IMR-90 (cell line): ENCODE measurements at regions not wholly inside any gene's neighbourhood (a gene's known extent, or its start where the extent isn't known, plus 50 kb on each side); places are given as distances from the start of the nearest gene placed in this dataset.

ENCODE experiments used
- ATAC-seq: fragments of 200-7000 bp; cut with Tn5 transposase; 2 replicates; pipeline ENCODE4 v1.9.1; 2020; ENCODE audit warnings: low read depth, mild to moderate bottlenecking, moderate library complexity
- BruUV-seq: library from RNA; stranded (reverse); fragments of 400-500 nt; replicated peaks from 2 replicates; lab custom pipeline; 2021; lab: Mats Ljungman, UMichigan
- CTCF ChIA-PET: fragments of 300-600 bp; formaldehyde crosslinking; extraction: SDS; loops from one replicate; lab custom pipeline; 2021; ENCODE audit warnings: antibody characterized with exemption; lab: Yijun Ruan, JAX
- POLR2A ChIA-PET: fragments of 300-600 bp; sonication (Branson Sonifier 250); formaldehyde crosslinking; loops from one replicate; lab custom pipeline; 2022; ENCODE audit warnings: antibody characterized with exemption; ENCODE audit not compliant: unreplicated experiment; lab: Charles Lee
- DNase-seq: peaks from one replicate; pipeline ENCODE4 v3.0.0; 2013
- H2AFZ ChIP-seq: replicated peaks from 2 replicates; pipeline ENCODE3; 2013; ENCODE audit warnings: low read length, mild to moderate bottlenecking; ENCODE audit not compliant: poor library complexity
- H2AK5ac ChIP-seq: 2 replicates; pipeline ENCODE4 v1.6.1; 2013; ENCODE audit warnings: low read depth, low read length, inconsistent platforms
- H2AK9ac ChIP-seq: replicated peaks from 2 replicates; pipeline ENCODE3; 2013; ENCODE audit warnings: mild to moderate bottlenecking, low read depth, low read length, moderate library complexity; ENCODE audit not compliant: poor library complexity
- H2BK120ac ChIP-seq: 2 replicates; pipeline ENCODE4 v1.6.1; 2013; ENCODE audit warnings: low read depth, low read length, inconsistent platforms
- H2BK15ac ChIP-seq: 3 replicates; pipeline ENCODE4 v1.6.1; 2013; ENCODE audit warnings: low read depth, low read length, inconsistent platforms
- H2BK20ac ChIP-seq: 2 replicates; pipeline ENCODE4 v1.6.1; 2013; ENCODE audit warnings: low read depth, mild to moderate bottlenecking, inconsistent platforms, low read length, moderate library complexity
- H2BK5ac ChIP-seq: 2 replicates; pipeline ENCODE4 v1.6.1; 2013; ENCODE audit warnings: mild to moderate bottlenecking, low read depth, low read length, inconsistent platforms; ENCODE audit not compliant: poor library complexity, severe bottlenecking
- H3K14ac ChIP-seq: replicated peaks from 2 replicates; pipeline ENCODE4 v1.6.1; 2013; ENCODE audit warnings: low read depth, low read length, inconsistent platforms
- H3K18ac ChIP-seq: 2 replicates; pipeline ENCODE4 v1.6.1; 2013; ENCODE audit warnings: low read depth, low read length, control low read depth
- H3K23ac ChIP-seq: 2 replicates; pipeline ENCODE4 v1.6.1; 2013; ENCODE audit warnings: low read depth, low read length, inconsistent platforms
- H3K27ac ChIP-seq: 2 replicates; pipeline ENCODE4 v1.5.1; 2013; ENCODE audit warnings: mild to moderate bottlenecking, control low read depth, low read length; ENCODE audit not compliant: insufficient read depth
- H3K27me3 ChIP-seq: 2 replicates; pipeline ENCODE4 v1.6.1; 2013; ENCODE audit warnings: low read length; ENCODE audit not compliant: control insufficient read depth, insufficient read depth
- H3K36me3 ChIP-seq: 2 replicates; pipeline ENCODE4 v1.6.1; 2013; ENCODE audit warnings: low read length, mixed read lengths; ENCODE audit not compliant: control insufficient read depth, insufficient read depth
- H3K4ac ChIP-seq: 2 replicates; pipeline ENCODE4 v1.6.1; 2013; ENCODE audit warnings: low read depth, low read length, inconsistent platforms
- H3K4me1 ChIP-seq: 2 replicates; pipeline ENCODE4 v1.6.1; 2013; ENCODE audit warnings: low read length, mixed read lengths; ENCODE audit not compliant: control insufficient read depth, insufficient read depth
- H3K4me2 ChIP-seq: 2 replicates; pipeline ENCODE4 v1.6.1; 2013; ENCODE audit warnings: low read depth, mild to moderate bottlenecking, control low read depth, low read length, moderate library complexity
- H3K4me3 ChIP-seq: 2 replicates; pipeline ENCODE4 v1.5.1; 2013; ENCODE audit warnings: low read depth, mild to moderate bottlenecking, control low read depth, low read length, moderate library complexity; ENCODE audit not compliant: insufficient read depth
- H3K56ac ChIP-seq: 2 replicates; pipeline ENCODE4 v1.6.1; 2013; ENCODE audit warnings: low read length, inconsistent platforms; ENCODE audit not compliant: insufficient read depth; ENCODE audit errors: extremely low read depth
- H3K79me1 ChIP-seq, 2 experiments: 2 replicates each; pipeline ENCODE4 v1.6.1; 2013; ENCODE audit warnings: low read length in 2 of 2, inconsistent platforms in 1 of 2, low read depth in 1 of 2
- H3K9ac ChIP-seq: 2 replicates; pipeline ENCODE4 v1.6.1; 2013; ENCODE audit warnings: low read depth, low read length, control low read depth
- H3K9me1 ChIP-seq: 2 replicates; pipeline ENCODE4 v1.6.1; 2013; ENCODE audit warnings: low read length, inconsistent platforms; ENCODE audit not compliant: insufficient read depth
- H3K9me3 ChIP-seq: 2 replicates; pipeline ENCODE4 v1.6.1; 2013; ENCODE audit warnings: low read length; ENCODE audit not compliant: control insufficient read depth, insufficient read depth
- H4K20me1 ChIP-seq: 2 replicates; pipeline ENCODE4 v1.6.1; 2013; ENCODE audit warnings: low read length, inconsistent platforms; ENCODE audit not compliant: insufficient read depth
- H4K5ac ChIP-seq: 2 replicates; pipeline ENCODE4 v1.6.1; 2013; ENCODE audit warnings: mild to moderate bottlenecking, low read depth, low read length, control low read depth
- H4K8ac ChIP-seq, 2 experiments: 2 replicates each; pipeline ENCODE4 v1.6.1; 2013; ENCODE audit warnings: low read depth in 2 of 2, low read length in 2 of 2, control low read depth in 1 of 2, inconsistent platforms in 1 of 2
- H4K91ac ChIP-seq: 2 replicates; pipeline ENCODE4 v1.6.1; 2013; ENCODE audit warnings: low read depth, low read length, inconsistent platforms; ENCODE audit not compliant: insufficient read depth
- BHLHE40 ChIP-seq: fragments of 150-350 bp; IDR thresholded peaks from 2 replicates; pipeline ENCODE4 v1.6.1; 2016; ENCODE audit warnings: mild to moderate bottlenecking, low read depth, low read length
- CEBPB ChIP-seq: IDR thresholded peaks from 2 replicates; pipeline ENCODE4 v1.6.1; 2012; ENCODE audit warnings: low read depth, low read length, improper control_type of control experiment
- FOS ChIP-seq: fragments of 150-350 bp; IDR thresholded peaks from 2 replicates; pipeline ENCODE4 v1.6.1; 2016; ENCODE audit warnings: low read depth, low read length
- MAFK ChIP-seq: IDR thresholded peaks from 2 replicates; pipeline ENCODE4 v1.6.1; 2012; ENCODE audit warnings: low read depth, low read length, improper control_type of control experiment
- MAZ ChIP-seq: IDR thresholded peaks from 2 replicates; pipeline ENCODE4 v1.6.1; 2012; ENCODE audit warnings: low read depth, mild to moderate bottlenecking, low read length, improper control_type of control experiment, moderate library complexity, borderline replicate concordance
- MXI1 ChIP-seq: IDR thresholded peaks from 2 replicates; pipeline ENCODE4 v1.6.1; 2012; ENCODE audit warnings: low read depth, mild to moderate bottlenecking, low read length, moderate library complexity, borderline replicate concordance
- NFE2L2 ChIP-seq: fragments of 150-350 bp; IDR thresholded peaks from 2 replicates; pipeline ENCODE4 v1.6.1; 2016; ENCODE audit warnings: low read depth, mild to moderate bottlenecking, low read length
- POLR2A ChIP-seq: IDR thresholded peaks from 2 replicates; pipeline ENCODE4 v1.6.1; 2012; ENCODE audit warnings: mild to moderate bottlenecking, low read depth, low read length
- RCOR1 ChIP-seq: IDR thresholded peaks from 2 replicates; pipeline ENCODE4 v1.6.1; 2012; ENCODE audit warnings: mild to moderate bottlenecking, low read length, improper control_type of control experiment; ENCODE audit not compliant: insufficient replicate concordance
- RFX5 ChIP-seq: IDR thresholded peaks from 2 replicates; pipeline ENCODE4 v1.8.0; 2012; ENCODE audit warnings: low read depth, mild to moderate bottlenecking, low read length, moderate library complexity
- SMC3 ChIP-seq: fragments of 150-350 bp; IDR thresholded peaks from 2 replicates; pipeline ENCODE4 v1.6.1; 2016; ENCODE audit warnings: low read depth, mild to moderate bottlenecking, antibody characterized with exemption, low read length, moderate library complexity
- USF2 ChIP-seq: fragments of 150-350 bp; IDR thresholded peaks from 2 replicates; pipeline ENCODE4 v1.6.1; 2017; ENCODE audit warnings: mild to moderate bottlenecking, antibody characterized with exemption, low read length, low read depth
- WGBS, 2 experiments: methylation state at CpG; one replicate each; pipeline versions ENCODE4 v1.1.5 to v1.1.7; 2013; ENCODE audit warnings: missing lambda C conversion rate in 2 of 2; ENCODE audit not compliant: insufficient read length in 1 of 2; ENCODE audit errors: extremely low coverage in 2 of 2; 5-methylcytosine and 5-hydroxymethylcytosine counted together
- dilution Hi-C: fragments of 300-500 bp; cut with HindIII; formaldehyde crosslinking; loops from one replicate; pipeline ENCODE4 v1.14.3; 2018; ENCODE audit warnings: low sequenced_read_pairs; ENCODE audit not compliant: unreplicated experiment
- in situ Hi-C: fragments of 300-500 bp; cut with MboI; formaldehyde crosslinking; loops from 3 replicates; pipeline ENCODE4 v1.14.3; 2019; ENCODE audit warnings: low sequenced_read_pairs, inconsistent platforms, mixed read lengths
- intact Hi-C: fragments of 100-400 bp; cut with micrococcal nuclease; formaldehyde crosslinking; loops from 2 replicates; pipeline ENCODE4 v1.10.0; 2022
- TF ChIP-seq, protein P1 (sequence below): fragments of 150-350 bp; IDR thresholded peaks from 2 replicates; pipeline ENCODE4 v1.6.1; 2016; ENCODE audit warnings: low read depth, mild to moderate bottlenecking, low read length, moderate library complexity, borderline replicate concordance
- TF ChIP-seq, protein P2 (sequence below): conservative IDR thresholded peaks from 2 replicates; pipeline ENCODE4 v1.5.1; 2012; ENCODE audit warnings: mild to moderate bottlenecking, low read depth, low read length, improper control_type of control experiment

GRCh38 chr2:76326636-76327035 is 615.9 kb upstream of the GCFC2 start:
- Histone ChIP-seq H3K18ac (no peak overlapping the region), H2BK120ac (no peak overlapping the region), H3K9ac (no peak overlapping the region), H3K9me1 (no peaks in the 10 kb centered on the region), H3K56ac (no peak overlapping the region), H3K4me2 (no peak overlapping the region), H2AK5ac (no peak overlapping the region), H4K5ac (no peak overlapping the region), H3K23ac (no peak overlapping the region), H4K8ac (no peak overlapping the region), H2BK5ac (no peak overlapping the region), H3K4me1 (no peaks in the 10 kb centered on the region), H2AFZ (no peak overlapping the region), H3K4me3 (no peak overlapping the region), H2BK15ac (no peak overlapping the region), H3K14ac (no peak overlapping the region), H3K27ac (no peak overlapping the region), H4K20me1 (no peaks in the 10 kb centered on the region), H3K9me3 (no peaks in the 10 kb centered on the region), H3K79me1 (no peaks in the 10 kb centered on the region), H3K4ac (no peak overlapping the region), H3K36me3 (no peaks in the 10 kb centered on the region), H3K27me3 (no peaks in the 10 kb centered on the region), H2BK20ac (no peak overlapping the region), H4K91ac (no peak overlapping the region), H2AK9ac (no peak overlapping the region)
- BruUV-seq: no TSS peak
- CTCF ChIA-PET: no interaction called here
- no peak for ATAC-seq
- no peak for DNase-seq
- dilution Hi-C loops (no loop called here), intact Hi-C loops (no loop called here), in situ Hi-C loops (no loop called here)
- POLR2A ChIA-PET: no interaction called here
- WGBS, 2 experiments: no CpG with 5 or more reads among the region's 1 CpG
- TF ChIP-seq, protein P1, sequence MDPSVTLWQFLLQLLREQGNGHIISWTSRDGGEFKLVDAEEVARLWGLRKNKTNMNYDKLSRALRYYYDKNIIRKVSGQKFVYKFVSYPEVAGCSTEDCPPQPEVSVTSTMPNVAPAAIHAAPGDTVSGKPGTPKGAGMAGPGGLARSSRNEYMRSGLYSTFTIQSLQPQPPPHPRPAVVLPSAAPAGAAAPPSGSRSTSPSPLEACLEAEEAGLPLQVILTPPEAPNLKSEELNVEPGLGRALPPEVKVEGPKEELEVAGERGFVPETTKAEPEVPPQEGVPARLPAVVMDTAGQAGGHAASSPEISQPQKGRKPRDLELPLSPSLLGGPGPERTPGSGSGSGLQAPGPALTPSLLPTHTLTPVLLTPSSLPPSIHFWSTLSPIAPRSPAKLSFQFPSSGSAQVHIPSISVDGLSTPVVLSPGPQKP: no peak
- TF ChIP-seq MXI1 (no peak), BHLHE40 (no peak), MAZ (no peak), POLR2A (no peak), RFX5 (no peak), MAFK (no peak), FOS (no peak), CEBPB (no peak), RCOR1 (no peak), USF2 (no peak), NFE2L2 (no peak), SMC3 (no peak)
- TF ChIP-seq, protein P2, sequence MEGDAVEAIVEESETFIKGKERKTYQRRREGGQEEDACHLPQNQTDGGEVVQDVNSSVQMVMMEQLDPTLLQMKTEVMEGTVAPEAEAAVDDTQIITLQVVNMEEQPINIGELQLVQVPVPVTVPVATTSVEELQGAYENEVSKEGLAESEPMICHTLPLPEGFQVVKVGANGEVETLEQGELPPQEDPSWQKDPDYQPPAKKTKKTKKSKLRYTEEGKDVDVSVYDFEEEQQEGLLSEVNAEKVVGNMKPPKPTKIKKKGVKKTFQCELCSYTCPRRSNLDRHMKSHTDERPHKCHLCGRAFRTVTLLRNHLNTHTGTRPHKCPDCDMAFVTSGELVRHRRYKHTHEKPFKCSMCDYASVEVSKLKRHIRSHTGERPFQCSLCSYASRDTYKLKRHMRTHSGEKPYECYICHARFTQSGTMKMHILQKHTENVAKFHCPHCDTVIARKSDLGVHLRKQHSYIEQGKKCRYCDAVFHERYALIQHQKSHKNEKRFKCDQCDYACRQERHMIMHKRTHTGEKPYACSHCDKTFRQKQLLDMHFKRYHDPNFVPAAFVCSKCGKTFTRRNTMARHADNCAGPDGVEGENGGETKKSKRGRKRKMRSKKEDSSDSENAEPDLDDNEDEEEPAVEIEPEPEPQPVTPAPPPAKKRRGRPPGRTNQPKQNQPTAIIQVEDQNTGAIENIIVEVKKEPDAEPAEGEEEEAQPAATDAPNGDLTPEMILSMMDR: no peak
